Mammary epithelial cell (primary cell): ENCODE measurements at regions not wholly inside any gene's neighbourhood (a gene's known extent, or its start where the extent isn't known, plus 50 kb on each side); places are given as distances from the start of the nearest gene placed in this dataset.
"Not testable (repeated sequence)": the region's sequence is repeated elsewhere in the genome, so short reads cannot be mapped to it uniquely, and the experiment has no call there.

Source experiments
- CTCF ChIP-seq, 2 donors: IDR thresholded peaks in 1 of 2; conservative IDR thresholded peaks in 1 of 2; 2 replicates each; pipeline ENCODE4 v1.5.1; 2011 to 2012; ENCODE audit warnings: inconsistent platforms in 2 of 2, low read length in 2 of 2, mild to moderate bottlenecking in 2 of 2, control low read depth in 1 of 2, low read depth in 1 of 2; ENCODE audit not compliant: insufficient read depth in 1 of 2; ENCODE audit errors: extremely low read depth in 1 of 2
- EZH2 ChIP-seq: IDR thresholded peaks from 2 replicates; pipeline ENCODE4 v1.6.1; 2012; ENCODE audit warnings: low read length, inconsistent platforms, borderline replicate concordance

GRCh38 chr17:20947708-20948107, 95.1 kb downstream of the USP22 start:
- TF ChIP-seq CTCF (conservative IDR thresholded peaks at IDR 0.05 in 1 of 2, IDR thresholded peaks at IDR 0.05 in 1 of 2; ENCODE audit: extremely low read depth in 1 of 2, insufficient read depth in 1 of 2, low read depth in 1 of 2, low read length in 2 of 2); EZH2: not testable (repeated sequence)
